HG03521 (cell line): ENCODE measurements at regions not wholly inside any gene's neighbourhood (a gene's known extent, or its start where the extent isn't known, plus 50 kb on each side); places are given as distances from the start of the nearest gene placed in this dataset.

ENCODE experiments used
- ATAC-seq: cut with Tn5 transposase; IDR thresholded peaks from one replicate; pipeline ENCODE4 v1.9.1; 2021; ENCODE audit warnings: mild to moderate bottlenecking, moderate library complexity; ENCODE audit not compliant: unreplicated experiment

DNA sequence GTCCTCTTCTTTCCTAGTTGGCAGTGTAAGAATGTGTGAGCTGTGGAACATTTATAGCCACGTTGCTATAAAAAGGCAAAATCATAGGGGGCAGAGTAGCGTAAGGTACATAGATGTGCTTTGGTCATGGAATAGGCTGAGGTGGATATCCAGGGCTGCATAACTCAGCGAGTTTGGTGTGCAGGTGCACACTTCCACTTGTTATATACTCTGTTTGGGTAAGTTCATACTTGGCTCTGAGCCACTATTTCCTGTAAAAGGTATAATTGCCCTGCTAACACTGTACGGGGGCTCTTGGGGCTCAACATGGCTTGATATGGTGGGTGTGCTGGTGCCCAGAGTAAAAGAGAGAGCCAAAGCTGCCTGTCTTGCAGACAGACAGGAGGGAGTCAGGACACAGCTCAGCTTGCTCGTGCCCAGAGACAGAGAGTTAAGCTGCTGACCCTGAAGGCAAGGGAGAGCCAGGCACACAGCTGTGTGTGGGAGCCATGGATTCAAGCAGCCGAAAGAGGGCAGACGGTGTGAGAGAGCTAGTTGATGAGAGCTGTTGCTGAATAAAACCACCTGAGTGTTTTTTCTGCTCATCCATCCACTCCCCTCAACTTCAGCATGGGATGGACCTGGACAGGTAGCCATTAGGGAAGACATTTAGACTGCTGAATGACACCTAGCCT lies 126.7 kb downstream of the DKK1 start:
- ATAC-seq: no peak

DNA sequence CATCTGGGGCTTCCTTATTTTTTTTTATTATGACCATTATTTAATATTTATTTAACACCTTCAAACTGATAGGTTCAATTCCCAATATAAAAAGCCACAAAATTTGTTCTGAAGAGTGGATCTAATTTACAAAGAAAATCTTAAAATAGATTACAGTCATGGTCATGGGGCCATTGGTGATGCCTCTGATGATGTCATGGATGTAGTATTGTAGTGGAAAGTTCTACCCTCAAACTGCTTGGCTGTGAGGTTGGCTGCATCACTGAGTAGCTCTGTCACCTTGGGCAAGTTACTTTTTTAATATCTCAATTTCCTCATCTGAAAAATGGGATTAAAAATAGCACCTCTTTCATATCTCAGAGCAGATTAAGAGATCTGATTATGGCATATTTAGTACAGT lies 128.5 kb downstream of the DKK1 start:
- ATAC-seq: no peak

DNA sequence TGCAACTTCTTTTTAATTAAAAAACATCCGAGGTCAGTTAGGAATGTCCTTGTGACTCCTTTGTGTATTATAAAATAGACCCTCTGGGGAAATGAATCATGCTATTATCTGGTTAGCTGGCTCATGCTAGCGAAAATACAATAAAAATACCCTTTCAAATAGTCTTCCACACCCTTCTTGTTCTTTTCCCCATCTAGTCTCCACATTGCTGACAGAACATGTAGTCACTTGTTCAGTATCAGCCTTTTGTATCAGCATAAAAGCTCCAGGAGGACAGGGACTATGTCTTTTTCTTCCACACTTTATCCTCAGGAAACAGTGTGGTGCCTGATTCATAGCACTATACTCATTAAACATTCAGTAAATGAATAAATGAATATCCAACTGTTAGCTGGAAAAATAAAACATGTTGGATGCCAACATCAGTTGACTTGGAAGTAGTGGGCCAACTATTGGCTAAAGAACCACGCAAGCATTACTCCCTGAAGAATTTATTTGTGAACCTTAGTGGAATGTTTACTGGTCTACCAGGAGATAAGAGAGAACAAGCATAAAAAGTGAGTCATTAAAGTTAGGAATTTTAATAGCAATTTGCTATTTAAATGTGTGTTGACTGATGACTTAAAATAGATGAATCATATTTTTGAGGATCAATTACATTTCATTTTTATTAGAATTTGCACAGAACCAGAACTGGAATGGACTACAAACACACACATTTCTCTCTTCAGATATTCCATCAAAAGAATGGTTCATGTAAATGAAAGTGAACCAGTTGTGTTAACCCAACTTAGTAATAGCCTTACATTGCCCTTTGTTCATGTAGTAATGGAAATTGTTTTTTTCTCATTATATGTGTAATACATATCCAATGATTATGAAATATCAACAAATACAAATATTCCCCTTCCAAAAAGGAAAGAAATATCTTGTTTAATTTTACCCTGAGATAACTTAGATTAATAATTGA lies 129.6 kb downstream of the DKK1 start:
- no peak for ATAC-seq

DNA sequence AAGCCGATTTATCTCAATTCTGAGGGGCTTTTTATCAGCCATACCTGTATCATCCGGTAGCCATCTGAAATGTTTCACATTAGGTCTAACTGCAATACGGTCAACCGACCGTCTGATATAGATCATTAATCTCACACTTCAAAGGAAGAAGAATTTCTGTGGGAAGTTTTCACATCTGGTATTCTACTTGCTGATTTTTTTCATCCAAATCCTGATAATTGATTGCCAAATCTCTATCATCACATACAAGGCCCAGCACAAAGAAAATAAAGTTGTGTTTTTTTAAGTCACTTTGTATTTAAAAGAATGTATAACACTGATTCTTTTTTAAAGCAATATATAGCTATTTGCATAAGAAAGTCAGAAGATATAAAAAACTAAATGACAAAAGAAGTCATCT lies 132.3 kb downstream of the DKK1 start:
- ATAC-seq: no peak

DNA sequence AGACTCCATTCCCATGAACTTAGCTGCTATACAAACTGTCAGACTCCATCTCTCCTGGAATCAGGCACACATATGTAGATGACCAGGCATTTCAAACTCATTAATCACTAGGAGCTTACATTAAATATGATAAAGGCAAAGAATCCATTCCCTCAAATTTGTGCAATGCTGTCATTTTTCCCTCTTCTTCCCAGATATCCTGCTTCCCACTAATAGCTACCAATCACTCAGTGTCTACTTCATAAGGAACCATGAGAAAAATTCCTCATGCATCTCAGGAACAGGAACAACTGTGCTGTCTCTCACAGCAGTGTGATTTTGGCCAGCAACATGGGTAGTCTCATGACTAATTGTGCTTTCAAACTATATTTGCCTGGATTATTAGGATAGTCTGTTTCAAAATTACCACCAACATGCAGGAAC lies 133.9 kb downstream of the DKK1 start:
- ATAC-seq: no peak

DNA sequence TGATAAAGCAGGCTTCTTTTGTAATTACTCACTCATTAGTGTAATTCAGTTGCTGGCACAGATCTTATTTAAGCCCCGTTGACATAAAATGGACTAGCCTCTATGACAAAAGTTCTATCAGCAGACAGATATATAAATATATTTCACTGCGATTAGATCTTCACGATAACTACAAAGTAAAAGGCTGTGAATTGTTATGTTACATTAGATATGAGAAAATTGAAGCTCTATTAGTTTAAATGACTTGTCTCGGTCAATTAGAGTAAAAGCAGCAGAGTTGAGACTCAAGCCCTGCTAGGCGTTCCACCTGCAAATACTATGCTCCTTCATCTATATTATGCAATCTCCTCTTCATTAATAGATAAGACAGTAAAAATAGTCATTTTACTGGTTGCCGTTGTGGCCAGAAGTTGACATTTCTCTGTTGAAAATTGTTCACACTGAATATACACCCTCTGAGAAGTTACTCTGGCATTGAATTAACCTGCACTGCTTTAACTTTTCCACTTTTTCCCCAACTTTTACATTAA lies 136.7 kb downstream of the DKK1 start:
- no peak for ATAC-seq

DNA sequence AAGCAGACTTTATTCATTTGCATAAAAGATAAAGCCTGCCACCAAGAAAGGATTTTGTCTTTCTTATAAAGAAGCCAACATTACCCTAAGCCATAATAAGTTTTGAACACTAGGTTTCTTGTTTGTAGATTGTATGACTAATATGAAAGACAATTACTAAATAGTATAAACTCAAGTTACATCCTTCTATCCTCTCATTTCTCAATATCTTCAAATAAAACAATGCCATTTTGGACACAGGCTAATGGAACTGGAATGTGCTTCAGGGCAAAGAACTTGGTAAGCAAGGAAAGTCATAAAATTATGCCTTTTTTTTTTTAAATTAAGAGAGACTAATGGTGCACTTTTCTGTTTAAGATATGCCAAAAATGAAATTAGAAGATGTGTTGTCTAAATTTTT lies 137.7 kb downstream of the DKK1 start:
- ATAC-seq: no peak

DNA sequence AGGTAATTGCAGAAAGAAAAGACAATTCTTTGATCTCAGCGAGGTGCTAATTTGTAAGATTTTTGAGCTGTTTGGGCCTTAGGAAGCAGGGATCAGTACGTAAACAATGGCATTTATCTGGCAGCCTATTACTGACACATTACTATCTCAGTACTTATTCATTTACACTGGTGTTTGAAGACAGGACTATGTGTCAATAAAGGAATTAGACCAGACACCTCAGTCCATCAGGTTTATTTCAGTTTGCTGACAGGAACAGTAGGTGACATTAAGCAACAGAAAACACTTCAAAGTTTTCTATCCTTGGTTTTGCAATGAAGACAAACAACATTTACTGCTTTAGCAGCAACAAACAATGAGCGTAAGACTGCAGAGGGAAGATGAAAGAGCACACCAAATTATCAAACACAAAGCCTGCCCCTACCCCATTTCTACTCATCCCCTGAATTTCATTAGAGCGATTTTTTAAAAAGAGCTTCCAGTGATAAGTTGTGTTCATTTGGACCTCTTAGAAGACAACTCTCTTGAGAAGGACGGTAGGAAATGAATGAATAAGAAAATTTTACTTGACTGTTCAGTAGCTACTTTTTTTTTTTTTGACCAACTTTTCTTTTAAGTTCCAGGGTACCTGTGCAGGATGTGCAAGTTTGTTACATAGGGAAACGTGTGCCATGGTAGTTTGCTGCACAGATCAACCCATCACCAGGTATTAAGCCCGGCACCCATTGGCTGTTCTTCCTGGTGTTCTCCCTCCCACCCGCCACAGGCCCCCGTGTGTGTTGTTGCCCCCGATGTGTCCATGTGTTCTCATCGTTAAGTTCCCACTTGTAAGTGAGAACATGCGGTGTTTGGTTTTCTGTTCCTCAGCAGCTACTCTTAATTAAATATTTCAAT lies 138.8 kb downstream of the DKK1 start:
- ATAC-seq: no peak

DNA sequence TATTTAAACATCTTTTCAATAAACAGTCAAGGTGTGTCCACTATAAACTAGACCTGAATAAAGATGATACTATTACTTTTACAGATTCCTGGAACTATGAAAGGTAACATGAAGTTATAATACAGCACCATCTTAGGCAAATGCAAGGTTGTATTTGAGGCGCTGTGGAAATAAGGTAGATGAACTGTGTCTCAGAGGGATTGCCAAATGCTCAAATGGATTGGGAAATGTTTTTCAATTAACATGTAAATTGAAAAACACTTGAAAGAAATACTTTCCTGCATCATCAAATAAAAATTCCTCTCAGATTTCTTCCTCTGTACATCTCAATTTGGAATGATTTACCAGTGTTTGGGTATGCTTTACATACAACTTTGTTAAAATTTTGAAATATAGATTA lies 139.4 kb downstream of the DKK1 start:
- ATAC-seq: no peak

DNA sequence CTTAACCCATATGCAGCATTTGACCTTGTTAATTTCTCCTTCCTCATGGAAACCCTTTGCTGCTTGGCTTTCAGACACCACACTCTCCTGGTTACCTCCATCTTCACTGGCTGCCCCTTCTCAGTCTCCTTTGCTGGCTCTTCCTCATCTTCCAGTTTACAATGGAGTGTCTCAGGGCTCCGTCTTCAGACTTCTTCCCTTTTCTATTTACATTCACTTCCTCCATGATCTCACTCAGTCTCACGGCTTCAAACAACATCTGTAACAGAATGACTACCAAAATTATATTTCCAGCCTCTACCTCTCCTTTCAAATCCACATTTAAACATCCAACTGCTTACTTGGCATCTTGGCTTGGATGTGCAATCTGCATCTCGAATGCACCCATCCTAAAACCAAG lies 140.4 kb downstream of the DKK1 start:
- ATAC-seq: no peak

DNA sequence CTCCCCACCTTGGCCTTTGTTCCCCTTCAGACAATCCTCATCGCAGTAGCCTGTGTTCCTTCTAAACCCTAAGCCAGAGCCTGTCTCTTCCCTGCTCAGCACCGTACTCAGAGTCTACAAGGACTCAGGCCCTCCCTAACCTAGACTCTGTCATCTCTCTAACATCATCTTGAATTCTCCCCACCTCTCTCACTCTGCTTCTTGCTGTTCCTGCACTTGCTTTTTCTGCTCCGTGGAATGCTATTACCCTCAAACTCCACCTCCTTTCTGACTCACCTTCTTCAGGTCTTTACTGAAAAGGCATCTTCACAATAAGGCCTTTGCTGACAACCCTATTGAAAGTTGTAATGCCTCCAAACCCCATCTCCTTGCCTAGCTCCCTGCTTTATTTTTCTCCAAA lies 141.0 kb downstream of the DKK1 start:
- no peak for ATAC-seq

DNA sequence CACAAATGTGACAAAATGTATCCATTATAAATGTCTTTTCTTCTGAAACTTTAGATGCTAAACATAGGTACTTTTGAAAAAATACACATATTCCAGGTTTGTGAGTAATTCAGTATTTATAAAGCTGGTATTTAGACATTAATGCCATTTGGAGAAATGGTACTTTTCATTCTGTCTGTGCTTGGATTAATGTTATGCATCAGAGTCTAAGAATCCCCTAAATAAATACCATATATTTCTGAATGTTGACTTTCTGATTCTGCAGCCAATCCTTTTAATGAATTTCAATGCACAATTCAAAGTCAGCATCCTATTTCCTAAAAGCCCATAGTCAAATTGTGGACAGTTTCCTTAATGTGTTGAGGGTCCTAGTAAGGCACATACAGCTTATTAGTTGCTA lies 145.0 kb downstream of the DKK1 start:
- no peak for ATAC-seq

DNA sequence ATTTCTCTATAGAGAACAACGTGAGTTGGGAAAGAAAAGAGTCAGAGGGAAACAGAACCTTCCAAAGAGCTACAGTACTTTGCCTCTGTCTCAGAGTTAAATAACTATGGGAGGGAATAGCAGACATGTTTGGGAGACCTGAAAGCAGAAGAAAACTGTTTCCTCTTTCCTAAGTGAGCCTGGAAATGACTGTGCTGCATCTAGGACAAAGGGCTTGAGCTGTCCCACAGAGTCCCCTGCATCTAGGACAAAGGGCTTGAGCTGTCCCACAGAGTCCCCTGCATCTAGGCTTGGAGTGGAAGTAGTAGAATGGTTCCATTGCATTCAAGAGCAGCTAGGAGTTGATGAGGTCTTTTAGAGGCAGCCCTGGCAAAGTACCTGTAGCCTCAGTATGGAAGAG lies 149.7 kb downstream of the DKK1 start:
- ATAC-seq: no peak

DNA sequence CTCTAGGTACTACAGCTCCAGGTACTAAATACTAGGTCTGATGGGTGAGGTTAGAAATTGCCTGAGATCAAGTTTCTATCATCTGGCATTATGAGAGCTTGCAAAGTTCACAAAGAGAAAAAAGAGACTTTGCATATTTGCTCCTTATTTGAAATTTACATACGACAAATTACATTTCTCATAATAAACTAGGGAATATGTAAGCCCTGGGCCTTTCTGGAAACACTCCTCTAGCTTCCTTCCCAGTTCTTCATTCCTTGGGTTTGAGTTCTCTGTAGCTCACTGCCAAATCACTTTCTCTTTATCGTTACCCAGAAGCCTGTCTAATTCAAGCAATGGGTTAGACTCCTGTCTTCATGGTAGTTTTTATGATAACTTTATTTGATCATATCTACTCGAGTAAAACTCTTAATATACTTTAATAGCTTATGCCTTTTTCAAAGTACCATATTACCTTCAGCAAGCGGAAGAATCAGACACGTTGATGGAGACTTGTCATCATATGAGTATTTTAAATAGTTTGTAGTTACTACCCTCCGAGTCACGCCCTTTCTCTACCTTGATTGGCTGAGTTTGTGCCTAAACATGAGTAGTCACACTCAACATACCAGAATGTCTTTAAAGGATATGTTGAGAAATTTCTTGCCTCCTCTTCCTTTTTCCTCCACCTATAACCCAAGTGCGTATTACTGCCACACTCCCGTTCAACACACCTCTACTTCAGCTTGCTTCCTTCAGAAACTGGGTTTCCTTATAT lies 150.5 kb downstream of the DKK1 start:
- ATAC-seq: no peak

DNA sequence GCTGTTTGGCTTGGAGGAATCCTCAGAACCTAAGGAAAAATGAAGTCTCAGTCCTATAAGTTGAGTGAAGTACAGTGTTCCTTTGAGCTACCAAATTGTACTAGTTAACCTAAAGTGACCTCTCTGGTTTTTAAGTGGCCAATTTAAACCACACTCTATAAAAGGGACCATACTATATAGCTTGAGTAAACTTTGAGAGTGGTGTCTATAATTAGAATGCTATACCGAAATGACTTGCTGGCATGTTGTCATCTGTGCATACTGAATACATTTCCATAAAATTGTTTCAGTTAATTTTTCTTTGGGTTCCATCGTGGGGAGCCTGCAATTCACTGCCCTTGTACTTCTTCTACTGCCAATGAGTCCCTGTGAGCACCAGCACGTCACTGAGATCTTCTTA lies 151.1 kb downstream of the DKK1 start:
- ATAC-seq: no peak

DNA sequence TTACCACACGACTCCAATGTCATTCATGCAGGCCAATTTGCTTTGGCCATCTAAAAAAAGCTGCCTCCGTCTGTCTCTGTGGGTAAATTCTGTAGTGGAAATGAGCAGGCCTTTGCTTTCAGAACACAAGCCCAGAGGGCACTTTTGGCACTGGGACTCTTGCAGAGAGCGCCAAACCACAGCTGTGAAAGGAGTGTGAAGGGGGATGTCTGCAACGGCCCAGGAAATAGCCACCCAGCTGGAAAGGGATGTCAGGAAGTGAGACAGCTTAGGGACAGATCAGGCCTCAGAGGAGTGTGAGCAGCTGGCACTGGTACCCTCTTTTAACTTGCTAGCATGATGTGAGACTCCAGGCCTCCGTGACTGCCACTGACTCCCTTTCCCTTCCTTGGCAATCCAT lies 152.4 kb downstream of the DKK1 start:
- ATAC-seq: no peak

DNA sequence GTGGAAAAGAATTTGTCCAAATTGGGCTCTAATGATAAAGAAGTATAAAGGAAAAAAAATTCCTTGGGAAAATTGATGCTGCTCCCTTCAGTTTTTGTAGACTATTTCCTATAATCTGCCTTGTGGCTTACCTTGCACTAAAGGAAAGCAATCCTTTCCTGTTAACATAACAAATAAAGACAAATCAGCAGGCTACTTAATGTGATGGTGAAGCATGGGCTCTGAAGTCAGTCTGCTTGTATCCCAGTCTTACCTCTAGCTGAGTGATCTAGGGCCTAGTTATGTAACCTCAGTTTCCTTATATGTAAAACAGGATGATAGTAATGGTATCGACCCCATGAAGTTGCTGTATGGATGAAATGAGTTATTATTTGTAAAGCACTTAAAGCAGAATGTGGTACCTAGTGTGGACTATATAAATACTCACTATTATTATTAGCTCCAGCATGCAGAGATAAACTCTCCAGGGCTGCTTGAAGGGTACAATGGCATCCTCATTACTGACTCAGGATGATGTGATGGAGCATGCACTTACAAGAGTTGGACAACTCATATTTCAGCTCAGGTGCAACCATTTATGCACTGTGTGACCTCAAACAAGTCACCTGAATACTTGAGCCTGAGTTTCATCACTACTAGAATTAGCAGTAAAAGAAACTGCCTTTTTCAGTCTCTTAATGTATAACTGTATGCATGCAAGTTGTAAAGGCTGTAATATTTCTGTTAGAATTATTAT lies 156.1 kb downstream of the DKK1 start:
- no peak for ATAC-seq

DNA sequence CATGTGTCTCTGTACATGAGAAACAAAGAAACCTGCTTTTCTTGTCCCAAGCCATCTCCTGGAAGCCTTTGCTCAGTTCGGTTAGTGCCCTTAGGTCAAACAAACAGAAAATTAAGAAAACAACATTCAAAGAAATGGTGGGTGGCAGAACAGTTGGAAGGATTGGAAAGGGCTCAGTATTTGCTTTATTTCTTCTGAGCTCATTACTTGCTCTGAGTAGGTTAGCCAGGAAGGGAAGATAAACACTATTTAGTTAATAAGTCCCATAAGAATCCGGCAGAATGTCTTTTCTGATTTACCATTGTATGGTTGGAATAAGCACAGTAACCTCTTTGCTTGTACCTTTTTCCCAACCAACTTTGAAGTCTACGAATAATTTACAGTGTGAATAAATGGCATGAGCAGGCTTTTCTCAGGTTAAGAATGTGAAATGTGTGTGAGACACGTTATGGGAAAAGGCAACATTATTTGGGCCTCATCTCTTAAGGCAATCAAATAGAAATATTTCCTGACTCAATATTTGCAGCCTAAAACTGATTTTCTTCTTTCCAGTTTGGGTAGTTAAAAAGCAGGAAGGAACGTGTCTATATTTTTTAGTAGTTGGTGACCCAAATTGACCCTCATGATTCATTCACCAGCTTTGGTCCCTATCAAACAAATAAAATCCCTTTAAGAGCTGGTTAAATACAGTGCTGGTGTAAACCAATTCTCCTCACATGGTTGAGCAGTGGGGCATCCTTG lies 158.5 kb downstream of the DKK1 start:
- ATAC-seq: no peak

DNA sequence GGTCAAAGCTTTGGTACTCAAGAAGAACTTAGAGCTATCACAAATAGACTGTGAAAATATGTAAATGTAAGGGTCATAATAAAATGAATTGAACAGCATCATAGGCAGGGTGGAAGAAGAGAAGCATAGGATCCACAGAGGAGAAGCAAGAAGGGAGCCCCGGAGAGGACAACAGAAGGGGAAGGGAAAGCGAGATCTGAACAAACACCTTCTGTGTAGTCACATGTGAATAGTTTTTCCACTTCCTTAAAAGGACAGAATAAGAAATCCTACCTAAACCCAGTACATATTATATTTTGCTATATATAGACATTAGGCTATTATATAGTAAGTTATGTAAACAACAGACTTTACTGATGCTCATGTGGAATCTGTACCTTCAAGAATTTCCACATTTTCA lies 160.2 kb downstream of the DKK1 start:
- no peak for ATAC-seq
